ENCODE measurements at regions not wholly inside any gene's neighbourhood (a gene's known extent, or its start where the extent isn't known, plus 50 kb on each side); places are given as distances from the start of the nearest gene placed in this dataset.
A peak's percentile ranks its signal among the peaks of the same experiment; 100 is the strongest.

- Histone ChIP-seq H3K9me3 (no peaks in the 10 kb centered on the region), H3K4me3 (no peak overlapping the region), H3K4me1 (no peaks in the 10 kb centered on the region), H3K27ac (no peak overlapping the region), H3K27me3 (no peaks in the 10 kb centered on the region), H3K36me3 (no peaks in the 10 kb centered on the region)
- intact Hi-C loops (cut with DNase I): no loop called here
- no peak for ATAC-seq
- DNase-seq: no peak
- TF ChIP-seq CTCF (IDR thresholded peaks at IDR 0.05): peak; percentile 21
Measured at GRCh38 chr13:80923907-80924306, 583.0 kb upstream of the SPRY2 start.

- Histone ChIP-seq H3K4me1 (no peaks in the 10 kb centered on the region), H3K27me3 (no peaks in the 10 kb centered on the region), H3K4me3 (no peak overlapping the region), H3K9me3 (no peaks in the 10 kb centered on the region), H3K27ac (no peak overlapping the region), H3K36me3 (no peaks in the 10 kb centered on the region)
- intact Hi-C loops (cut with DNase I): no loop called here
- no peak for DNase-seq
- TF ChIP-seq CTCF (IDR thresholded peaks at IDR 0.05): no peak
- no peak for ATAC-seq
Measured at GRCh38 chr13:80921971-80922370, 581.0 kb upstream of the SPRY2 start.

GRCh38 chr13:80921541-80921940 is 580.6 kb upstream of the SPRY2 start:
- no peak overlapping the region for H3K27ac ChIP-seq
- H3K9me3 ChIP-seq: no peaks in the 10 kb centered on the region
- DNase-seq (no peak), ATAC-seq (no peak)
- intact Hi-C loops (cut with DNase I): no loop called here
- H3K4me1 ChIP-seq: no peaks in the 10 kb centered on the region
- no peaks in the 10 kb centered on the region for H3K27me3 ChIP-seq
- H3K36me3 ChIP-seq: no peaks in the 10 kb centered on the region
- TF ChIP-seq CTCF (IDR thresholded peaks at IDR 0.05): no peak
- no peak overlapping the region for H3K4me3 ChIP-seq

GRCh38 chr13:80906860-80907259 is 565.9 kb upstream of the SPRY2 start:
- no peaks in the 10 kb centered on the region for H3K27me3 ChIP-seq
- TF ChIP-seq CTCF (IDR thresholded peaks at IDR 0.05): no peak

GRCh38 chr13:80904386-80904785 is 563.5 kb upstream of the SPRY2 start:
- DNase-seq (no peak), ATAC-seq (no peak)
- intact Hi-C loops (cut with DNase I): no loop called here
- H3K36me3 ChIP-seq: no peaks in the 10 kb centered on the region
- no peaks in the 10 kb centered on the region for H3K27me3 ChIP-seq
- no peaks in the 10 kb centered on the region for H3K4me1 ChIP-seq
- no peak for TF ChIP-seq CTCF (IDR thresholded peaks at IDR 0.05)
- H3K4me3 ChIP-seq: no peak overlapping the region
- H3K9me3 ChIP-seq: no peaks in the 10 kb centered on the region
- H3K27ac ChIP-seq: no peak overlapping the region

More at GRCh38 chr13:80906860-80907259, 565.9 kb upstream of the SPRY2 start:
- intact Hi-C loops (cut with DNase I): no loop called here
- H3K9me3 ChIP-seq: no peaks in the 10 kb centered on the region
- H3K4me3 ChIP-seq: no peak overlapping the region
- H3K36me3 ChIP-seq: no peaks in the 10 kb centered on the region
- ATAC-seq (peak; percentile 20), DNase-seq (no peak)
- H3K27ac ChIP-seq: no peak overlapping the region
- H3K4me1 ChIP-seq: no peaks in the 10 kb centered on the region

GRCh38 chr13:80903911-80904310 is 563.0 kb upstream of the SPRY2 start:
- H3K4me3 ChIP-seq: no peak overlapping the region
- H3K27me3 ChIP-seq: no peaks in the 10 kb centered on the region
- TF ChIP-seq CTCF (IDR thresholded peaks at IDR 0.05): no peak
- H3K9me3 ChIP-seq: no peaks in the 10 kb centered on the region
- H3K27ac ChIP-seq: no peak overlapping the region
- H3K36me3 ChIP-seq: no peaks in the 10 kb centered on the region
- ATAC-seq: no peak
- no peaks in the 10 kb centered on the region for H3K4me1 ChIP-seq
- intact Hi-C loops (cut with DNase I): no loop called here
- DNase-seq: no peak
